ENCODE measurements at regions not wholly inside any gene's neighbourhood (a gene's known extent, or its start where the extent isn't known, plus 50 kb on each side); places are given as distances from the start of the nearest gene placed in this dataset.
A peak's percentile ranks its signal among the peaks of the same experiment; 100 is the strongest.

GRCh38 chr10:127679642-127680255 is 57.2 kb upstream of the FOXI2 start:
- no peak for DNase-seq (ENCODE audit: low read depth, low spot score)
- FAIRE-seq = no peak
- Histone ChIP-seq H3K9me1 (replicated peaks; ENCODE audit: control insufficient read depth, extremely low read depth, insufficient read depth, low read length) (no peaks in the 10 kb centered on the region), H3K27me3 (ENCODE audit: control insufficient read depth in 2 of 2, insufficient read depth in 2 of 2, low read length in 2 of 2) (no peaks in the 10 kb centered on the region), H3K9ac (replicated peaks; ENCODE audit: extremely low read depth, insufficient read depth, low read length) (no peak overlapping the region), H3K4me3 (replicated peaks in 1 of 3; ENCODE audit: insufficient read depth in 1 of 3, low read depth in 1 of 3, low read length in 3 of 3) (no peak overlapping the region), H3K9me3 (replicated peaks; ENCODE audit: control insufficient read depth, insufficient read depth, low read length) (no peaks in the 10 kb centered on the region), H2AFZ (ENCODE audit: low read depth, low read length) (no peak overlapping the region), H3K4me2 (ENCODE audit: insufficient read depth, low read length) (no peak overlapping the region), H3K4me1 (ENCODE audit: control insufficient read depth, extremely low read depth, insufficient read depth, low read length) (no peaks in the 10 kb centered on the region), H3K36me3 (ENCODE audit: control insufficient read depth in 2 of 2, extremely low read depth in 1 of 2, insufficient read depth in 2 of 2, low read length in 2 of 2) (no peaks in the 10 kb centered on the region), H3K79me2 (ENCODE audit: control insufficient read depth, insufficient read depth, low read length) (no peaks in the 10 kb centered on the region), H3K27ac (ENCODE audit: insufficient read depth, low read depth, low read length) (no peak overlapping the region), H4K20me1 (replicated peaks; ENCODE audit: control insufficient read depth, extremely low read depth, insufficient read depth, low read length) (no peaks in the 10 kb centered on the region)
- dilution Hi-C loops (cut with MboI; ENCODE audit: extremely low pct_ligation_motif_present, low sequenced_read_pairs) (no loop called here), intact Hi-C loops (cut with micrococcal nuclease) (loop anchor here (1.0 kb wide), 2 partner anchors 175 to 390 kb away; no protein-coding TSS in a partner anchor)
- CTCF ChIA-PET = interaction anchor here (0.8 to 2.4 kb wide), 5 partner anchors 16 to 464 kb away, joined by 3 to 19 read pairs (median 9); no protein-coding TSS in a partner anchor
- BruUV-seq (replicated peaks) = no TSS peak
- POLR2A ChIA-PET = no interaction called here
- no peak for TF ChIP-seq MYC (IDR thresholded peaks at IDR 0.05; ENCODE audit: low read depth, low read length)
- TF ChIP-seq, protein P1, sequence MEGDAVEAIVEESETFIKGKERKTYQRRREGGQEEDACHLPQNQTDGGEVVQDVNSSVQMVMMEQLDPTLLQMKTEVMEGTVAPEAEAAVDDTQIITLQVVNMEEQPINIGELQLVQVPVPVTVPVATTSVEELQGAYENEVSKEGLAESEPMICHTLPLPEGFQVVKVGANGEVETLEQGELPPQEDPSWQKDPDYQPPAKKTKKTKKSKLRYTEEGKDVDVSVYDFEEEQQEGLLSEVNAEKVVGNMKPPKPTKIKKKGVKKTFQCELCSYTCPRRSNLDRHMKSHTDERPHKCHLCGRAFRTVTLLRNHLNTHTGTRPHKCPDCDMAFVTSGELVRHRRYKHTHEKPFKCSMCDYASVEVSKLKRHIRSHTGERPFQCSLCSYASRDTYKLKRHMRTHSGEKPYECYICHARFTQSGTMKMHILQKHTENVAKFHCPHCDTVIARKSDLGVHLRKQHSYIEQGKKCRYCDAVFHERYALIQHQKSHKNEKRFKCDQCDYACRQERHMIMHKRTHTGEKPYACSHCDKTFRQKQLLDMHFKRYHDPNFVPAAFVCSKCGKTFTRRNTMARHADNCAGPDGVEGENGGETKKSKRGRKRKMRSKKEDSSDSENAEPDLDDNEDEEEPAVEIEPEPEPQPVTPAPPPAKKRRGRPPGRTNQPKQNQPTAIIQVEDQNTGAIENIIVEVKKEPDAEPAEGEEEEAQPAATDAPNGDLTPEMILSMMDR (IDR thresholded peaks at IDR 0.05; ENCODE audit: extremely low read depth in 1 of 2, insufficient read depth in 1 of 2, low read depth in 1 of 2, low read length in 2 of 2) = peak in 1 of 2 donors; percentile 36

Measured in endothelial cell of umbilical vein (primary cell).